ENCODE measurements at regions not wholly inside any gene's neighbourhood (a gene's known extent, or its start where the extent isn't known, plus 50 kb on each side); places are given as distances from the start of the nearest gene placed in this dataset.

DNA sequence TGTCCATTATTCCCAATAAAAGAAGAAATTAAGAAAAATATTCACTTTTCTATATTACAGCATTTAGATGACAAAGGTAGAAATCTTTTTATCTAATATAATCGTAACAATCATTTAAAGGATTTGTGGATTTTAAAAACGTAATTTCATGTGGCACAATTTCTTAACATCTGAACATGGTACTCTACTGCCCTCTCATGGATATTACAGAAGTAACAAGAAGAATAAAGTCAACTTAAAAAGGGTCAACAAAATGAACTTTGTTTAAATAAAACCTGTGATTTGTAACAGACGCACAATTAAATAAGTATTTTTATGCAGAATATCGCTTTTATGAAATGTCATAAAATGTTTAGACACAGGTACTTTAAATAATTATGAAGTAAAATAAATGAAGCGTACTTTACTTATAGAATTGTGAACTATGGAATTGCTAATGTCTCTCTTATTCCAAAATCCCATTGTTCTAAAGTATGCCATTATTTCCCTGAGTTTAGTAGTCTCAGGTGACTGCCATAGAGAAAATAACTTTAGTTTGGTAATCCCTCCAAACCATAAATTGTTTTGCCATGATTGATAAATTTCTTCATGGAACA lies 366.8 kb upstream of the ZNF385D start:
- peak; percentile 5 for DNase-seq

DNA sequence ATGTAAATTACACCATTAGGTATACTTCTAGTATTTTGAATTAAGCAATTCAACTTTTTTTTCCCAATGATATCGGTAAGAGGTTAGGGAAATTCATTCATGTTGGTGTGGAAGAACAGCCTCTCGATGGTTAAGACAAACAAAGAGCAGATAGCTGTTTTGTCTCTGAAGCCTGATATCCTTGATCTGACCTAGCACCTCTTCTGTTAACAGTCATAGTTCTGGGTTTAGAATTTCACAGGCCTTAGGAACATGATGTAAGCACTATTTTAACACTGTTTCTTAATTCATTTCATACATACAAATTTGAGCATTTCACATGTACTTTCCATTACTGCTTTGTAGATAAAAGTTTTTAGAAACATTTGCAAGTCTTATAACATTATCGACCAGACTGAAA lies 367.5 kb upstream of the ZNF385D start:
- DNase-seq: no peak

DNA sequence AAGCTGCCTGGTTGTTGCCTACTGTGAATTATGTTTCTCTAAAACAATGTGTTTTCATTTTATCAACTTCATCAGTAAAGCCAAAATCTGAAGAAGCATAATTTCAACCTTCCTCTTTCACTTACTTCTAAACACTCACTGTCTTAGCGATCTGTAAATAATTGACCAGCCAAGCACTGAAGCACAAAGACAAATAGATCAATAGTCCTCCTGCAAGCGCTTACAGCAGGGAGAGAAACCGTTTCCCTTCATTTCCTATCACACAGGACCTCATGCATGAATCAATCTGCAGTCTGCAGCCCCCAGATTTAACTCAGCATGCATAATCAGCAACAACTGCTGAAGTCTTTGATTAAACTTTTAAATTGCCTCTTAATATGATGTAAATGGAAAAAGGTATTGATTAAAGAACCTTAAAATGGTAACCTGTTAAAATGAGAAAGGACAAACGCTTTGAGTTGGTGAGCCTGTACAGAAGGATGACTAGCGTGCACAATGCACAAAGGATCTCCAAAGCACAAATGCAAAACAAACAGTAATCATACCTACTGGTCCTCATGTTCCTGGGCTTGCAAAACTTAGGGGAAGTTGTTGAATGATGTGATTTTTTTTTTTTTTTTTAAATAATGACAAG lies 370.2 kb upstream of the ZNF385D start:
- DNase-seq: no peak

DNA sequence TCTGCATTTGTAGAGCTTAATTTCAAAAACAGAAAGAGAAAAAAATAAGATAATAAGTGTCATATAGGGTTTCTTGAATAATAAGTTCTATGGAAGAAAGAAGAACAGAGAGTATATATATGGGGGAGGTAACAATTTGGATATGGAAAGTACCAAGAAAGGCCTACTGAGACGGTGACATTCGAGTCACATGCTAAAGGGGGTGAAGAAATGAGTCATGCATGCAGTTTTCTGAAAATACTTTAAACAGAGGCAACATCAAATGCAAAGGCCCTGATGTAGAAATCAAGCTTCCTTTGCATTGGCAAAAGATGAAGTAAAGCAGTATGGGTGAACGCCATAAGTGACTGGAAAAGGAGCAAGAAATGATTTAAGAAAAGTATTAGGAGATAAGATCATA lies 371.6 kb upstream of the ZNF385D start:
- no peak for DNase-seq

DNA sequence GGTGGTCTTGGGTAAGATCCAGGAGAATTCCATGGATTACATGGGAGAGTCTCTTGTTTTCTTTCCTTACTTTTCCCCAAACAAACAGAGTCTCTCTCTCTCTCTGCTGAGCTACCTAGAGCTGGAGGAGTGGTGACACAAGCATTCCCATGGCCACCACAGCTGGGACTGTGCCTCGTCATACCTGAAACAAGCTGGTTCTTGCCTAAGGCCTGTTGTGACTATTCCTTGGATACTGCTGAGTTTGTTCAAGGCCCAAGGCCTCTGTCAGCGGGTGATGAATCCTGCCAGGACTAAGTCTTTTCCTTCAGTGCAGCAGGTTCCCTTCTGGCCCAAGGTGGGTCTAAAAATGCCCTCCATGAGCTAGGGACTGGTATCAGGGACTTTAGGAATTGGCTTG lies 378.1 kb upstream of the ZNF385D start:
- no peak for DNase-seq

DNA sequence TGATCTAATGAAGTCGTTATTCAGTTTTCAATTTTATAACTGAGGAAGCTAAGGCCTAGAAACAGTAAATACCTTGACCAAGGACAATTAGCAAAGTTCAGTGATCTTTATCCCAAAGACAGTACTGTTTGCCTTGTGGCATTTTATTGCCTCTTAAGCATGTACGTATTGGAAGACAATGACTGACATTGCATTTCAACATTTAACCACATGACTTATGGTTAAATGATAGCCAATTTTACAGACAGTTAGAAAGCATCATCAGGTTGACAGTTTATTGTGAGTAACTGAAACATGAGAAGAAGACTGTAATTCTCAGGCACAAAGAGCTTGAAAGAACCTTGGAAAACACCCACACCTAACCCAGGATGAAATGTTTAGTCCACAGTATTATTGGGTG lies 390.8 kb upstream of the ZNF385D start:
- no peak for DNase-seq

DNA sequence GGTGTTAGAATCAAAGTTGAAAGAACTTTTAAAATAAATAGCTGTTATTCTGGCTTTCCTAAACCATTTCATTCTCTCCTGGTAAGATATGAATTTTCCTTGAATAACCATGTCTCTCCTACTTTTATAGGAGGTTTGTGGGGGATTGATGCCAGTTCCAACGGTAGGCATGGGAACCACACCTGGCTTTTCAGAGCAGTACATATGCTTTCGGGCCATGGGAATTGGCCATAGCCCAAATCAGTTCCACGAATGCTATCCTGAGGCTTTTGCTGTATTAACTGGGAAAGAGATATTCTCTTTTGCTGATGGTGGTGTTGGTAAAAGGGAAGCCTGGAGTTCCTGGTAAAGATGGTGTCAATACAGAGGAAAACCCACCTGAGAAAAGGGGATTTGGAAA lies 396.2 kb upstream of the ZNF385D start:
- no peak for DNase-seq

DNA sequence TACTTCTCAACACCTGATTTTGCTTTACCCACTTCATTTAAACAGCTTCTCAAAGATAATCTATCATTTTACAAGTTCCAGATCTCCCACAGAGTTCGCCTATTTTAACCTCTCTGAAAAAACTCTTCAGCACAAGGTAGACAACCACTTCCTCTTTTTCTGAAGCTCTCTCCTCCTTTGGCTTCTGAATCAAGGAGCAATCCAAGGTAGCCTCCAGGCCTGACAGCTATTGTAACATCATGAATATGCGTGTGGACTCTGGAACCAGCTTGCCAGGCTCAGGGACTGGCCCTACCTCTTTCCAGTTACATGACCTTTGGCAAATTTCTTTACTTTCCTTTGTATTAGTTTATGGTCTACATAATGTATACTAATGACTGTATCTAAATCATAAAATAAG lies 405.9 kb upstream of the ZNF385D start:
- no peak for DNase-seq

DNA sequence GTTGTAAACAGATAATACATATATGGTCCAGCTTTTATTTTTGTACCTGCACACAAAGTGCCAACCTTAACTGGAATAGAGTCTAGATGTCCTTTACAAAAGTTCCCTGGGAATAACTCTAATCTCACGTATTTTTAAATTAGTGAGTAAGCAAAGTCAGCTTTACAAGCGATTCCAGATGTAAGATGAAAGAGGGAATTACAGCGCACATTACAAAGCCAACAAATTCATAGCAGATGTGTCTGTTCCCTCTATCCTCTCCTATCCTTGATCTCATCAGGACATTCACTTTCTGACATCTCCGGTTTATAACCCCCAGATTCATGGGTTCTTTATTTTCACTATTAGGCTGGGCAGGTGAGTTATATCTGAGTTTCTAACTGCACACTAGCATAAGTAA lies 406.8 kb upstream of the ZNF385D start:
- no peak for DNase-seq

DNA sequence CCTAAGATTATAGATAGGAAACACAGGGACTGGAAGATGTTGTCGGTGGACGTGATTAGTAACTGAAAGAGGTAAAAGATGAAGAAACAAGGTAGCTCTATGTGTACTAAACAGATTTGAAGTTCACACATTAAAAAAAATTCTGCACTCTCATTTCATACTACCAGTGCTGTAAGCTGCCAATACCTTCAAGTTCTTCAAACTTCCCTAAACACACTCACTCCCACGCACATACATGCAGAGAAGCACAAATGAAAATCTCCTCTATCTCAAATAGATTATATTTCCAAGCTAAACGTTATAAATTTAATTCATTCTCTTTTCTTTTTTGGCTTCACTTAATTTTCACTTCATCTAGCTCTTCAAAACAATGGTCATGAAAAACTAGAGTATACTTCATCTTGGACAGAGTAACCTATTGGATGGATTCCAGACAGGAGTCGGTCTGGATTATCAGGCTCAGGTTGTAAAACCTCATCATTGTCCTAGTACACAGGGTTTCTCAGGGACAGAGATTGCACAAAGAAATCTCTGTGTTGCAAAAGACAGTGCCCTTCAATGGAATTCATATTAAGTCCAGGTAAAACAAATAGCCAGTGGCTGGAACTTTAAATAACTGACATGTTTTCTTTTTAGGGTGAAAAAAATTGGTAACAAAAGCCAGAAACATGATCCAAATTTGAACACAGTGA lies 408.1 kb upstream of the ZNF385D start:
- DNase-seq: no peak

DNA sequence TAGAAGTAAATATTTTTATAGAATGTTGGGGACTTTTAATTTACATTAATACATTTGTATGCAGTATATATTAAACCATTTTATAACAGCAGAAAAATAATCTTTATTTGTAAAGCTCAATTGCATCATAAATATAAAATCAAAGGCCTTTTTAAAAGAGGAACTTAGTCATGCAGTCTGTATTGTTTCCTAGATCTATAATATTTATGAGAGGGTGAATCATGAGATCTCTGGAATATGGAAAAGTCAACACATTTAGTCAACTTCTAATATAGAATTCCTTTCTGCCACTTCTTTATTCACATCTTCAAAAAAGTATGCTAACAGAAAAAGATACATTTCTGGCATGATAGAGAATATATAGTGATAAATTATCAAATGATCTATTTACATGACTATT lies 410.3 kb upstream of the ZNF385D start:
- no peak for DNase-seq

DNA sequence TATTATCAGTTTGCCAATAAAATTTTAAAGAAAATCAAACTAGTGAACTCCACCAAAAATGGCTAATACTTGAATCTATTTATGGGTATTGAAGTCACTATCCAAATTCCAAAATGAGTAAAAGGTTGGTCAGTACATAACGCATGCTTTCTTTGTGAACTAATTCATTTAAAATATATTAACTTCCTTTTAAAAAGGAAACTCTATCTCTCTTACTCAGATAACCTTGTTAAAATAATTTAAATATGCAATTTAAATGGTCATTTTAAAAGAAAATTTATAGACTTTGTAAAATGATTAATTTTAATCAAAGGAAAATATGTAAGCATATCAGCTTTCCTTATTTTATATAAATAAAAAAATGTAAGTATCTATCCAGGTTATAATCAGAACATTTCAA lies 419.4 kb upstream of the ZNF385D start:
- DNase-seq: no peak

DNA sequence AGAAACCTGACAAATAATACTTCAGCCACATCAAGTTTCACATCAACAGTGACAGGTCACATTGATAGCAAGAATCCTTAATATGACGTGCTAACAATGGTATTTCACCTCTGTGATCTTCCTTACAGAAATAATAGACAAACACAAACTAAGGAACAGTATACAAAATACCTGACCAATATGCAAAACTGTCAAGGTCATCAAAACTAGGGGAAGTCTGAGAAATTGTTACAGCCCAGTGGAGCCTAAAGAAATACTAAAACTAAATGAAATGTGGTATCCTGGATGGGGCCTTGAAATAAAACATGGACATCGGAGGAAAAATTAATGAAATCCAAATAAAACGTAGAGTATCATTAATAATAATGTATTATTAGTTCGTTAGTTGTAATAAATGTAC lies 422.0 kb upstream of the ZNF385D start:
- DNase-seq: no peak

DNA sequence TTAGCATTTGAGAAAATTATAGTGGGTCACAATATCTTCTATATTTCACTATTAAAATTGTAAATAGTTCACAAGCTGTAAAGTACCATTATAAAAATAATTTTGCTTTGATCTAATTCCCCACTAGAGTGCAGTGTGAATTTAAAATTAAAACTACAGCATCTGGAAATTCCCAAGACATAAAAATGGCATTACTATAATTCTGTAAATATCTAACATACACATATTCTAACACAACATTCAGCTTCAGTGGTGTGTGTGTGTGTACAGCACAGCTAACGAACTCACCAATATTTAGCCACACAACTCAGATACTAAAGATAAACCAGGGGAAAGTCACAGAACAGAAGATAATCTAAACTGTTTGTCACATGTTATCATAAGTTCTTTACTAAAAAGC lies 424.9 kb upstream of the ZNF385D start:
- DNase-seq: no peak

DNA sequence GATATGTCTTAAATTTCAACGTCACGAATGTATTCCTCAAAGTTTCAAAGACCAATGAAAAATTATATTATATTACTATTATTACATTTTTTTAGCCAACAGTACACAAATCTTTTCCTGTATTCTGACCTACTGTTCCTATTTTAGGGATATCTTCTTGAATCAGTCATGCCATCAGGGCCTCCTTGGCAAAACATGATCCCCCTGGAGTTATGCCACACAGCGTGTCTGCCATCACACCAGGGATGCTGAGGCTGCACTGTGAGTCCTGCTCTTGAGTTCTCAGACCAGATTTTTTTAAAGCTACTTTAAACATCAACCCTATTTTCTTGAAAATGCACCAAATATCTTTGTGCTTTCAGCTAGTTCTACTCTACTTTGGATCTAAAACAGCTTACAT lies 425.9 kb upstream of the ZNF385D start:
- no peak for DNase-seq

DNA sequence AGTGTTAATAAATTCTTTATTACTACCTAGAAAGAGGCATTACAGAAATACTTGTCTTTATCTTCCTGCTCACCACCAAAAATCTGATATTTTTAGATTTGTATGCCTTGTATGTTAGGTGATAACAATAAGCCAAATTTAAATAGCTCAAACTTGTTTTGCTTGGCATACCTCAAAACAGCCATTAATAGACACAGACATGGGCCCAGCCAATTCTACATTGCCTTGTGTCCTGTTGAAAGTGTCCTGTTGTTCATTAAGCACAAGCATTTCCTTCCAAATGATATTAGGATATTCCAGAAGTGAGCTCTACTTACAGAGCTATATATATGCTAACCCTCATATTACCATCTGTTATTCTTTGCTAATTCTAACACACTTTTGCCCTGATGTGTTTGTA lies 438.6 kb upstream of the ZNF385D start:
- DNase-seq: no peak

DNA sequence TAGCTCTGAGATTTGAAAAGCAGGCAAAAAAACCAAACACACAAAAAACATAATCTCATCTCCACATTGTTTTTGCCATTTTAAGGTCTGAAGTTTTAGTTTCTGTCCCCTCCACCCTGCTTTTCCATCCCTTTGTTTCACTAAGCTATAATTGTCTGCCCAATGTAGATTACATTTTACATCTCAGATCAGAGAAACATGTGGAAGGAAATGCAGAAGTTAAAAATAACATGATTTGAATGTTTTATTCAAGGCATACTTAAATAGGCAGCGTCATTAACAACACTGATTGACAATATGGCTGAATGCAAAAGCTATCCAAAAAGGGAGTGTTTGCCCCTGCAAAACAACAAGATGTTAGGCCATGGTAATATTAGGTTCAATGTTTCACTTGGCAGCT lies 448.1 kb upstream of the ZNF385D start:
- DNase-seq: no peak

DNA sequence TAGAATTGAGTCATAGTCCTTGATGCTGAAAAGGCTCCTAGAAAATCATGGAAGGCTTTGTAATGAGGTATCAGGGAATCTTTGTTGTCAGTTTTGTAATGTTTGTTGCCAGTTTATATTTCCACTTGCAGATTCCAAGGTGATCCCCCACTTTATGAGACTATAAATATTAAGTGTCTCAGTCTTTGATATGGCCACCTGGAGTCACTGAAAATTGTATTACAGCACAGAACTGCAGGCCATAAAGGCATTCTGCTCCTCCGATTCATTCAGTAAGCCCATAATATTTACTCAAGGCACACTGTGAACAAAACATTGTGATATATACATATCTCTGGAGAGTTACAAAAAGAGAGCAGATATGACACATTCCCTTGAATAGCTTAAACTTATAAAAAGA lies 457.8 kb upstream of the ZNF385D start:
- DNase-seq: no peak

DNA sequence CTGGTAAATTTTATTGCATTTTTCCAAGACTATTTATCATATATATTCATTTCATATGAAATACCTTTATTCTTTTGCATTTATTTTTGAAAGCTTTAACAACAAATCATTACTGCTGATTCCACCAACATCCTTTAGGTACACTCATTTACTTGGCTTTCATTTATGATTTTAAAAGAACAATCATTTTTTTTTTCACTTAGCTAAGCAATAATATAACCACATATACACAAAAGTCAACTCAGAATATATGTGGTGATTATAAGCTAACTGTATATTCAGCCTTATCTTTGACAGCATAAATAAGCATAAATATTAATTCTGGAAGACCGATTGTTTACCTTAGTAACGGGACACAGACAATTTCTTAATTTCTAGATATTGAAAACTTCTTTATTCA lies 458.6 kb upstream of the ZNF385D start:
- no peak for DNase-seq

DNA sequence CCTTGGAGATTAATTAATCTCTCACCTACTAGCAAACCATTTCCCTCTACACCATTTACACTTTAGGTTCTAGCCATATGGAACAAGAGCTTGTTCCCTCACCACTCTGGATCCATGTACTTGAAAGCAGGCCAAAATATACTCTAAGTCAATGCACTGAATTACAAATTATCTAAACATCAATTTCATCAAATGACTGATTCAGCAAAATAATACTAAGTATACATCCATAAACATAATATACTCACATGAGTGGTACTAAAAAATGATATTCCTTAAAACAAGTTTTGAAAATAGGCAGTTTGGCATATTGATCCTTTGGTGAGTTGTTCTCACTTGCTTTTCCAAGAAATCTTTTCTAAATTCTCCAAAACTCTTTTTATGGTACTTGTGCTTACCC lies 459.7 kb upstream of the ZNF385D start:
- DNase-seq: no peak

DNA sequence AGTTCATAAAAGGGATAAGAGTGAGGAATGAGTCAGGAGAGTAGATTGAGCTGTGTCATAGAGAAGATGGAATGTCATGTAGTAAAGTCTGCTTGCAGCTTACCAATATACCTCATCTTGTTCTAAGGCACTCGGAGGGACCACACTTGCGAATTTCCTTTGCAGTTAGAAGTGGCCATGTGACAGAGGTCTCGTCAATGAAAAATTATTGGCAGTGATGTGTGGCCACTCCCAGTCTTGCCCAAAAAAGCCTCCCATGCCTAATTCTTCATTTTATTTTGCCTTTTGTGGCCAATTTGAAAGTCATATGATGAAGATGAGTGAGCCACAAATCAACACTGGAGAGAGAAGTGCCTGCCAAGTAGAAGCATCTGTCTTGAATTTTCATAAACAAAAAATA lies 465.6 kb upstream of the ZNF385D start:
- DNase-seq: no peak

DNA sequence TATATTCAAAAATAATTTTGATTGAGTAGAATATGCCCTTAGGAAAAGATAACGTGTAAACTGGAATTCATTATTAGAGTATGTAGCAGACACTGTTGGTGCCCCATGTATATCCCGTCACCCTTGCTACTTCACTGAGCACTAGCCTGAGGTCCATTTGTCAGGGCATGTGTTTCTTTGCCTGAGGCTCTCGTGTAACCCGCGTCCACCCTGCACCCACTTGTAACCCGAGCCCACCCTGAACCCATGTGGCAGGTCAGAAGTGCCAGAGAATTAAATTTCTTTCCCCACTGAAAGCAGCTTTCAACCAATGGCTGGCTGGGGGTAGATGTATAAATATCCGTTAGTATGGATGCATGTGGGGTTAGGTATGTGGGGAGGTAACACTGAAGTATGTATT lies 474.2 kb upstream of the ZNF385D start:
- DNase-seq: no peak

DNA sequence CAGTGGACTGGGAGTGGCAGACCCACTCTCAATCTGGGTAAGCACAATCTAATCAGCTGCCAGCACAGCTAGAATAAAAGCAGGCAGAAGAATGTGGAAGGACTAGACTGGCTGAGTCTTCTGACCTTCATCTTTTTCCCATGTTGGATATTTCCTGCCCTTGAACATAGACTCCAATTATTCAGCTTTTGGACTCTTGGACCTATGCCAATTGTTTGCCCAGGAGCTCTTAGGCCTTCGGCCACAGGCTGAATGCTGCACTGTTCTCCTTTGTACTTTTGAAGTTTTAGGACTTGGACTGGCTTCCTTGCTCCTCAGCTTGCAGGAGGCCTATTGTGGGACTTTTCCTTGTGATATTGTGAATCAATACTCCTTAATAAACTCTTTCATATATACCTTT lies 477.7 kb upstream of the ZNF385D start:
- no peak for DNase-seq

DNA sequence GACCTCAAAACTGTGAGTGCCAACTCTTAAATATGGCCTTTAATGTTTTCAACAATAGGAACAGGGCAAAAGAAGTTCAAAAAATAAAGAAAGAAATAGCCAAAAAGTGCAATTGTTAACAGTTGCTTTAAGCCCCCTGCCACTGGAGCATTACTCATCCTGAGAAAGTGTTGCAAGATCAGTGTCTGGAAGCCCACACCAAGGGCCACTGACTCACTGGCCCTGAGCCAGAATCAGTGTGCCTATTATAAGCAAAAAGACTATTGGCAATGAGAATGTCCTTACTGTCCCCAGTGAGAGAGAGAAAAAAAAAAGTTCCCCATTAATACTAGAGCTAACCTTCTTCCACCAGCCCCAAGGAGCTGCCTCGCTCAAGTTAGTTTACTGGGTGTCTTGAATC lies 480.1 kb upstream of the ZNF385D start:
- no peak for DNase-seq
